ENCODE measurements at regions not wholly inside any gene's neighbourhood (a gene's known extent, or its start where the extent isn't known, plus 50 kb on each side); places are given as distances from the start of the nearest gene placed in this dataset.

- Histone ChIP-seq H3K9me2 (no peaks in the 10 kb centered on the region), H3F3A (replicated peaks; ENCODE audit: insufficient read depth) (no peaks in the 10 kb centered on the region), H3K27me3 (ENCODE audit: insufficient read depth) (no peaks in the 10 kb centered on the region), H3K9me3 (no peaks in the 10 kb centered on the region), H3K9ac (no peak overlapping the region), H3K4me3 (ENCODE audit: low read depth in 2 of 2, low read length in 1 of 2) (no peak overlapping the region), H3K4me2 (no peak overlapping the region), H3K4me1 (ENCODE audit: control insufficient read depth in 1 of 2, insufficient read depth in 2 of 2, low read depth in 1 of 2, low read length in 1 of 2) (no peaks in the 10 kb centered on the region), H4K20me1 (ENCODE audit: insufficient read depth) (no peaks in the 10 kb centered on the region), H2AFZ (ENCODE audit: low read depth) (no peak overlapping the region), H3K79me2 (ENCODE audit: insufficient read depth) (no peaks in the 10 kb centered on the region), H3K36me3 (replicated peaks in 1 of 2; ENCODE audit: control insufficient read depth in 1 of 2, insufficient read depth in 2 of 2, low read length in 1 of 2) (no peaks in the 10 kb centered on the region), H3K27ac (ENCODE audit: low read depth in 2 of 2, low read length in 1 of 2) (no peak overlapping the region)
- DNase-seq = no peak
- 11% methylated on average over 3 of the region's 3 CpGs for WGBS (ENCODE audit: low lambda C conversion rate)
- TF ChIP-seq RFX5 (IDR thresholded peaks at IDR 0.05; ENCODE audit: low read length) (no peak), GABPA (IDR thresholded peaks at IDR 0.05; ENCODE audit: low read depth) (no peak), GATA2 (CRISPR knock-in tag; IDR thresholded peaks at IDR 0.05) (no peak), CTCF (IDR thresholded peaks at IDR 0.05) (no peak), JUND (IDR thresholded peaks at IDR 0.05) (no peak), TEAD4 (IDR thresholded peaks at IDR 0.05; ENCODE audit: borderline replicate concordance, insufficient read depth) (no peak), FOXJ3 (CRISPR knock-in tag; IDR thresholded peaks at IDR 0.05) (no peak), FOXM1 (IDR thresholded peaks at IDR 0.05; ENCODE audit: low read depth) (no peak), FOSL2 (IDR thresholded peaks at IDR 0.05; ENCODE audit: borderline replicate concordance, low read depth) (no peak), ELF1 (IDR thresholded peaks at IDR 0.05) (no peak), TAF1 (IDR thresholded peaks at IDR 0.05; ENCODE audit: borderline replicate concordance, low read depth, low read length) (no peak), USF1 (IDR thresholded peaks at IDR 0.05; ENCODE audit: borderline replicate concordance, low read depth) (no peak), RAD21 (IDR thresholded peaks at IDR 0.05; ENCODE audit: low read length) (no peak), SIN3A (IDR thresholded peaks at IDR 0.05; ENCODE audit: borderline replicate concordance, low read depth, low read length) (no peak)
- TF ChIP-seq, protein P1, sequence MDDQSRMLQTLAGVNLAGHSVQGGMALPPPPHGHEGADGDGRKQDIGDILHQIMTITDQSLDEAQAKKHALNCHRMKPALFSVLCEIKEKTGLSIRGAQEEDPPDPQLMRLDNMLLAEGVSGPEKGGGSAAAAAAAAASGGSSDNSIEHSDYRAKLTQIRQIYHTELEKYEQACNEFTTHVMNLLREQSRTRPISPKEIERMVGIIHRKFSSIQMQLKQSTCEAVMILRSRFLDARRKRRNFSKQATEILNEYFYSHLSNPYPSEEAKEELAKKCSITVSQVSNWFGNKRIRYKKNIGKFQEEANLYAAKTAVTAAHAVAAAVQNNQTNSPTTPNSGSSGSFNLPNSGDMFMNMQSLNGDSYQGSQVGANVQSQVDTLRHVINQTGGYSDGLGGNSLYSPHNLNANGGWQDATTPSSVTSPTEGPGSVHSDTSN (IDR thresholded peaks at IDR 0.05) = no peak
- CTCF ChIA-PET = no interaction called here
- POLR2A ChIA-PET = no interaction called here
Observed at GRCh38 chr2:106314444-106314843, 120.3 kb upstream of the UXS1 start.

GRCh38 chr2:106311041-106311370 is 116.9 kb upstream of the UXS1 start:
- Histone ChIP-seq H3K27me3 (ENCODE audit: insufficient read depth) (no peaks in the 10 kb centered on the region), H3K4me1 (ENCODE audit: control insufficient read depth in 1 of 2, insufficient read depth in 2 of 2, low read depth in 1 of 2, low read length in 1 of 2) (no peaks in the 10 kb centered on the region; a peak in 1 of 4 replicates), H3K27ac (ENCODE audit: low read depth in 2 of 2, low read length in 1 of 2) (no peak overlapping the region), H3K9me2 (no peaks in the 10 kb centered on the region), H3K4me2 (no peak overlapping the region), H3K36me3 (replicated peaks in 1 of 2; ENCODE audit: control insufficient read depth in 1 of 2, insufficient read depth in 2 of 2, low read length in 1 of 2) (no peaks in the 10 kb centered on the region), H3F3A (replicated peaks; ENCODE audit: insufficient read depth) (no peaks in the 10 kb centered on the region), H3K9ac (no peak overlapping the region), H3K4me3 (ENCODE audit: low read depth in 2 of 2, low read length in 1 of 2) (no peak overlapping the region), H3K79me2 (ENCODE audit: insufficient read depth) (no peaks in the 10 kb centered on the region), H2AFZ (ENCODE audit: low read depth) (no peak overlapping the region), H4K20me1 (ENCODE audit: insufficient read depth) (no peaks in the 10 kb centered on the region), H3K9me3 (no peaks in the 10 kb centered on the region)
- ChIA-PET POLR2A (no interaction called here), CTCF (no interaction called here)
- DNase-seq = no peak
- 66% methylated on average over 5 of the region's 5 CpGs for WGBS (ENCODE audit: low lambda C conversion rate)
- TF ChIP-seq, protein P1 (IDR thresholded peaks at IDR 0.05) = no peak
- TF ChIP-seq TEAD4 (IDR thresholded peaks at IDR 0.05; ENCODE audit: borderline replicate concordance, insufficient read depth) = no peak
- TF ChIP-seq ZBTB33 (IDR thresholded peaks at IDR 0.05; ENCODE audit: borderline replicate concordance, low read depth) = no peak
- TF ChIP-seq JUND (IDR thresholded peaks at IDR 0.05) = no peak
- no peak for TF ChIP-seq RCOR1 (IDR thresholded peaks at IDR 0.05; ENCODE audit: low read length)
- TF ChIP-seq RAD21 (IDR thresholded peaks at IDR 0.05; ENCODE audit: low read length) = no peak
- TF ChIP-seq USF1 (IDR thresholded peaks at IDR 0.05; ENCODE audit: borderline replicate concordance, low read depth) = no peak
- no peak for TF ChIP-seq IRF3 (IDR thresholded peaks at IDR 0.05; ENCODE audit: low read depth, low read length)
- no peak for TF ChIP-seq SIN3A (IDR thresholded peaks at IDR 0.05; ENCODE audit: borderline replicate concordance, low read depth, low read length)

Measured in SK-N-SH (cell line).